SK-N-SH (cell line): ENCODE measurements at regions not wholly inside any gene's neighbourhood (a gene's known extent, or its start where the extent isn't known, plus 50 kb on each side); places are given as distances from the start of the nearest gene placed in this dataset.

ENCODE experiments used
- CTCF ChIA-PET: fragments of 300-600, 350-600 bp; formaldehyde crosslinking; extraction: SDS; loops from one replicate; lab custom pipeline; 2021; lab: Yijun Ruan, JAX
- POLR2A ChIA-PET: fragments of 350-600 bp; sonication (Branson Sonifier 250); formaldehyde crosslinking; extraction: SDS; loops from one replicate; lab custom pipeline; 2020; ENCODE audit warnings: antibody characterized with exemption, inconsistent platforms; lab: Yijun Ruan, JAX
- DNase-seq: peaks from one replicate; pipeline ENCODE4 v3.0.0; 2012
- H2AFZ ChIP-seq: fragments of 200-600 bp; sonication (generic); 2 replicates; pipeline ENCODE4 v1.8.1; 2016; ENCODE audit warnings: antibody characterized with exemption, mild to moderate bottlenecking, low read depth
- H3F3A ChIP-seq: fragments of 200-600 bp; sonication (generic); replicated peaks from 2 replicates; pipeline ENCODE3; 2016; ENCODE audit warnings: antibody characterized with exemption, mild to moderate bottlenecking; ENCODE audit not compliant: insufficient read depth
- H3K27ac ChIP-seq, 2 experiments: fragments of 200-500 bp in 1 of 2; fragments of 200-600 bp in 1 of 2; sonication (Bioruptor generic) in 1 of 2; sonication (generic), shearing (Covaris generic) in 1 of 2; 2 replicates each; pipeline versions ENCODE4 v1.5.1 to v1.6.1; 2014 to 2016; ENCODE audit warnings: low read depth in 2 of 2, inconsistent platforms in 1 of 2, low read length in 1 of 2, mild to moderate bottlenecking in 1 of 2, mixed read lengths in 1 of 2
- H3K27me3 ChIP-seq: fragments of 200-600 bp; sonication (generic), shearing (Covaris generic); 2 replicates; pipeline ENCODE4 v1.6.1; 2016; ENCODE audit warnings: mixed run types; ENCODE audit not compliant: insufficient read depth
- H3K36me3 ChIP-seq, 2 experiments: fragments of 200-500 bp in 1 of 2; fragments of 200-600 bp in 1 of 2; sonication (Bioruptor generic) in 1 of 2; sonication (generic) in 1 of 2; replicated peaks in 1 of 2; 2 replicates each; pipeline versions ENCODE3 to v1.5.1; 2014 to 2016; ENCODE audit warnings: low read length in 1 of 2, mild to moderate bottlenecking in 1 of 2; ENCODE audit not compliant: insufficient read depth in 2 of 2, control insufficient read depth in 1 of 2
- H3K4me1 ChIP-seq, 2 experiments: fragments of 200-500 bp in 1 of 2; fragments of 200-600 bp in 1 of 2; sonication (Bioruptor generic) in 1 of 2; sonication (generic), shearing (Covaris generic) in 1 of 2; 2 replicates each; pipeline versions ENCODE4 v1.5.1 to v1.6.1; 2014 to 2016; ENCODE audit warnings: low read depth in 1 of 2, low read length in 1 of 2, mixed run types in 1 of 2; ENCODE audit not compliant: insufficient read depth in 2 of 2, control insufficient read depth in 1 of 2
- H3K4me2 ChIP-seq: fragments of 200-600 bp; sonication (generic), shearing (Covaris generic); 2 replicates; pipeline ENCODE4 v1.6.1; 2017; ENCODE audit warnings: mixed run types
- H3K4me3 ChIP-seq, 2 experiments: fragments of 200-500 bp in 1 of 2; fragments of 200-600 bp in 1 of 2; sonication (Bioruptor generic) in 1 of 2; sonication (generic), shearing (Covaris generic) in 1 of 2; 2 replicates each; pipeline versions ENCODE4 v1.5.1 to v1.8.1; 2014 to 2016; ENCODE audit warnings: low read depth in 2 of 2, inconsistent platforms in 1 of 2, low read length in 1 of 2, mild to moderate bottlenecking in 1 of 2, mixed read lengths in 1 of 2, moderate library complexity in 1 of 2
- H3K79me2 ChIP-seq: fragments of 200-600 bp; sonication (generic); 2 replicates; pipeline ENCODE4 v1.8.1; 2017; ENCODE audit warnings: mild to moderate bottlenecking; ENCODE audit not compliant: insufficient read depth
- H3K9ac ChIP-seq: fragments of 200-600 bp; sonication (generic); 2 replicates; pipeline ENCODE4 v1.6.1; 2017; ENCODE audit warnings: mixed run types
- H3K9me2 ChIP-seq: fragments of 200-600 bp; sonication (generic); 2 replicates; pipeline ENCODE4 v1.6.1; 2017; ENCODE audit warnings: mixed run types
- H3K9me3 ChIP-seq: fragments of 200-600 bp; sonication (generic); 2 replicates; pipeline ENCODE4 v1.6.1; 2017; ENCODE audit warnings: mixed run types, mild to moderate bottlenecking, moderate library complexity
- H4K20me1 ChIP-seq: fragments of 200-600 bp; sonication (generic); 2 replicates; pipeline ENCODE4 v1.6.1; 2017; ENCODE audit warnings: mild to moderate bottlenecking, mixed run types; ENCODE audit not compliant: insufficient read depth
- CHD2 ChIP-seq: fragments of 150-350 bp; IDR thresholded peaks from 2 replicates; pipeline ENCODE4 v1.6.1; 2018; ENCODE audit warnings: low read length; ENCODE audit not compliant: partially characterized antibody
- ELF1 ChIP-seq: IDR thresholded peaks from 2 replicates; pipeline ENCODE4 v1.4.0; 2012
- EP300 ChIP-seq, 2 experiments: IDR thresholded peaks; 2 replicates each; pipeline versions ENCODE4 v1.4.0 to v1.6.1; 2012; ENCODE audit warnings: borderline replicate concordance in 1 of 2, low read depth in 1 of 2, low read length in 1 of 2
- EZH2phosphoT487 ChIP-seq: fragments of 200-600 bp; sonication (generic); IDR thresholded peaks from 2 replicates; pipeline ENCODE4 v1.6.1; 2017; ENCODE audit warnings: low read depth, mixed run types, mild to moderate bottlenecking, antibody characterized with exemption, moderate library complexity, borderline replicate concordance
- FOXM1 ChIP-seq: IDR thresholded peaks from 2 replicates; pipeline ENCODE4 v1.4.0; 2012; ENCODE audit warnings: low read depth, mild to moderate bottlenecking
- MAX ChIP-seq: IDR thresholded peaks from 2 replicates; pipeline ENCODE4 v1.4.0; 2012; ENCODE audit warnings: low read depth
- MEF2A ChIP-seq: IDR thresholded peaks from 2 replicates; pipeline ENCODE4 v1.4.0; 2012; ENCODE audit warnings: low read depth, borderline replicate concordance
- PBX3 ChIP-seq: IDR thresholded peaks from 2 replicates; pipeline ENCODE4; 2012
- RAD21 ChIP-seq: IDR thresholded peaks from 2 replicates; pipeline ENCODE4 v1.6.1; 2012; ENCODE audit warnings: mild to moderate bottlenecking, low read length
- SIN3A ChIP-seq: IDR thresholded peaks from 2 replicates; pipeline ENCODE4 v1.6.1; 2012; ENCODE audit warnings: low read depth, mild to moderate bottlenecking, low read length, moderate library complexity, borderline replicate concordance
- SMC3 ChIP-seq: IDR thresholded peaks from 2 replicates; pipeline ENCODE4 v1.6.1; 2012; ENCODE audit warnings: low read depth, low read length, improper control_type of control experiment
- USF2 ChIP-seq: fragments of 150-350 bp; IDR thresholded peaks from 2 replicates; pipeline ENCODE4 v1.6.1; 2017; ENCODE audit warnings: antibody characterized with exemption, low read length, low read depth, borderline replicate concordance
- WGBS: methylation state at CpG from one replicate; pipeline ENCODE4 v1.1.6; 2017; ENCODE audit warnings: low lambda C conversion rate; 5-methylcytosine and 5-hydroxymethylcytosine counted together
- TF ChIP-seq, protein P1 (sequence below): IDR thresholded peaks from 2 replicates; pipeline ENCODE4 v1.4.0; 2012; ENCODE audit warnings: low read depth, borderline replicate concordance
- TF ChIP-seq, protein P2 (sequence below): fragments of 200-600 bp; sonication (generic); IDR thresholded peaks from 2 replicates; pipeline ENCODE4 v1.6.1; 2017; ENCODE audit warnings: antibody characterized with exemption, mild to moderate bottlenecking, moderate library complexity

GRCh38 chr10:9043466-9043865, 989.0 kb downstream of the GATA3 start:
- 67% methylated on average over 2 of the region's 2 CpGs for WGBS
- no peak overlapping the region for H3K4me2 ChIP-seq
- no peaks in the 10 kb centered on the region for H3K79me2 ChIP-seq
- no peaks in the 10 kb centered on the region for H3K9me2 ChIP-seq
- no peak overlapping the region for H3K4me3 ChIP-seq
- no peak overlapping the region for H3K9ac ChIP-seq
- no peak overlapping the region for H3K27ac ChIP-seq
- no peaks in the 10 kb centered on the region for H3K27me3 ChIP-seq
- CTCF ChIA-PET = interaction anchor here (1.7 kb wide), 1 partner anchor 28 kb away, joined by 4 read pairs; no protein-coding TSS in a partner anchor
- H4K20me1 ChIP-seq = no peaks in the 10 kb centered on the region
- POLR2A ChIA-PET = no interaction called here
- no peaks in the 10 kb centered on the region for H3K9me3 ChIP-seq
- no peaks in the 10 kb centered on the region for H3K4me1 ChIP-seq
- no peaks in the 10 kb centered on the region for H3F3A ChIP-seq
- TF ChIP-seq, protein P1, sequence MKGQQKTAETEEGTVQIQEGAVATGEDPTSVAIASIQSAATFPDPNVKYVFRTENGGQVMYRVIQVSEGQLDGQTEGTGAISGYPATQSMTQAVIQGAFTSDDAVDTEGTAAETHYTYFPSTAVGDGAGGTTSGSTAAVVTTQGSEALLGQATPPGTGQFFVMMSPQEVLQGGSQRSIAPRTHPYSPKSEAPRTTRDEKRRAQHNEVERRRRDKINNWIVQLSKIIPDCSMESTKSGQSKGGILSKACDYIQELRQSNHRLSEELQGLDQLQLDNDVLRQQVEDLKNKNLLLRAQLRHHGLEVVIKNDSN = no peak
- TF ChIP-seq, all 33 proteins: peak for 0
- no peak for DNase-seq
- H3K36me3 ChIP-seq = no peaks in the 10 kb centered on the region
- H2AFZ ChIP-seq = no peak overlapping the region

DNA sequence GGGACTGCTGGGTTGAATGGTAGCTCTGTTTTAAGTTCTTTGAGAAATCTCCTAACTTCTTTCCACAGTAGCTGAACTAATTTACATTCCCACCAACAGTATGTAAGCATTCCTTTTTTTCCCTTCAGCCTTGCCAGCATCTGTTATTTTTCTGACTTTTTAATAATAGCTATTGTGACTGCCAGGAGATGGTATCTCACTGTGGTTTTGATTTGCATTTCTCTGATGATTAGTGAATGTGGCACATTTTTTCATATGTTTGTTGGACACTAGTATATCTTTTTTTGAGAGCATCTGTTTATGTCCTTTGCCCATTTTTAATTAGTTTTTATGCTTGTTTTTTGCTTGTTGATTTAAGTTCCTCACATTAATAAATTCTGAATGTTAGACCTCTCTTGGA, 990.8 kb downstream of the GATA3 start:
- no peaks in the 10 kb centered on the region for H3K27me3 ChIP-seq
- no peaks in the 10 kb centered on the region for H3K36me3 ChIP-seq
- H3K9me3 ChIP-seq = no peaks in the 10 kb centered on the region
- no peak overlapping the region for H3K9ac ChIP-seq
- H4K20me1 ChIP-seq = no peaks in the 10 kb centered on the region
- DNase-seq = no peak
- H3K9me2 ChIP-seq = no peaks in the 10 kb centered on the region
- H2AFZ ChIP-seq = no peak overlapping the region
- no peak overlapping the region for H3K4me2 ChIP-seq
- TF ChIP-seq CHD2 = no peak
- TF ChIP-seq EP300 (IDR thresholded peaks at IDR 0.05; ENCODE audit: borderline replicate concordance in 1 of 2, low read depth in 1 of 2, low read length in 1 of 2) = no peak
- no peak for TF ChIP-seq SIN3A
- TF ChIP-seq, protein P2, sequence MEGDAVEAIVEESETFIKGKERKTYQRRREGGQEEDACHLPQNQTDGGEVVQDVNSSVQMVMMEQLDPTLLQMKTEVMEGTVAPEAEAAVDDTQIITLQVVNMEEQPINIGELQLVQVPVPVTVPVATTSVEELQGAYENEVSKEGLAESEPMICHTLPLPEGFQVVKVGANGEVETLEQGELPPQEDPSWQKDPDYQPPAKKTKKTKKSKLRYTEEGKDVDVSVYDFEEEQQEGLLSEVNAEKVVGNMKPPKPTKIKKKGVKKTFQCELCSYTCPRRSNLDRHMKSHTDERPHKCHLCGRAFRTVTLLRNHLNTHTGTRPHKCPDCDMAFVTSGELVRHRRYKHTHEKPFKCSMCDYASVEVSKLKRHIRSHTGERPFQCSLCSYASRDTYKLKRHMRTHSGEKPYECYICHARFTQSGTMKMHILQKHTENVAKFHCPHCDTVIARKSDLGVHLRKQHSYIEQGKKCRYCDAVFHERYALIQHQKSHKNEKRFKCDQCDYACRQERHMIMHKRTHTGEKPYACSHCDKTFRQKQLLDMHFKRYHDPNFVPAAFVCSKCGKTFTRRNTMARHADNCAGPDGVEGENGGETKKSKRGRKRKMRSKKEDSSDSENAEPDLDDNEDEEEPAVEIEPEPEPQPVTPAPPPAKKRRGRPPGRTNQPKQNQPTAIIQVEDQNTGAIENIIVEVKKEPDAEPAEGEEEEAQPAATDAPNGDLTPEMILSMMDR = no peak
- no peak for TF ChIP-seq MAX
- no peak for TF ChIP-seq RAD21
- no peak for TF ChIP-seq PBX3
- no peak for TF ChIP-seq EZH2phosphoT487
- TF ChIP-seq USF2 = no peak
- no peak for TF ChIP-seq ELF1
- no peak for TF ChIP-seq SMC3
- no peak for TF ChIP-seq MEF2A
- no peak for TF ChIP-seq FOXM1
- no peaks in the 10 kb centered on the region for H3K4me1 ChIP-seq
- no peaks in the 10 kb centered on the region for H3K79me2 ChIP-seq
- ChIA-PET POLR2A (no interaction called here), CTCF (interaction anchor here (1.1 to 1.3 kb wide), 2 partner anchors 10 to 18 kb away, joined by 3 to 5 read pairs; no protein-coding TSS in a partner anchor)
- no peak overlapping the region for H3K27ac ChIP-seq
- no peak overlapping the region for H3K4me3 ChIP-seq
- no peaks in the 10 kb centered on the region for H3F3A ChIP-seq
